Medulla oblongata (tissue), 1 donor: ENCODE measurements at regions not wholly inside any gene's neighbourhood (a gene's known extent, or its start where the extent isn't known, plus 50 kb on each side); places are given as distances from the start of the nearest gene placed in this dataset.

Source experiments
- DNase-seq: peaks from one replicate; pipeline ENCODE4 v3.0.0-alpha.2; 2015; ENCODE audit errors: extremely low spot score

DNA sequence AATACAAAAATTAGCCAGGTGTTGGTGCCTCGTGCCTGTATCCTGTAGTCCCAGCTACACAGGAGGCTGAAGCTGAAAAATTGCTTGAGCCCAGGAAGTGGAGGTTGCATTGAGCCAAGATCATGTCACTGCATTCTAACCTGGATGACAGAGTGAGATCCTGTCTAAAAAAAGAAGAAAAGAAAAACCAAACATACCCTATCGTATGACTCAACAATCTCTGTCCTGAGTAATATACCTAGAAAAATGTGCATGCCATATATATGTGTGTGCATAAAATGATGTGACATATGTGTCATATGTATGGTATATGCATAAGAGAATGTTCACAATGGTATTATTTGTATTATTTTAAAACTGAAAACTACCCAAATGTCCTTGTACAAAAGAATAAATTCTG lies 261.5 kb upstream of the CLEC14A start:
- no peak for DNase-seq

GRCh38 chr14:38512236-38512635 lies 256.3 kb upstream of the CLEC14A start:
- DNase-seq = no peak

GRCh38 chr14:38507299-38507698 lies 251.4 kb upstream of the CLEC14A start:
- DNase-seq = no peak

DNA sequence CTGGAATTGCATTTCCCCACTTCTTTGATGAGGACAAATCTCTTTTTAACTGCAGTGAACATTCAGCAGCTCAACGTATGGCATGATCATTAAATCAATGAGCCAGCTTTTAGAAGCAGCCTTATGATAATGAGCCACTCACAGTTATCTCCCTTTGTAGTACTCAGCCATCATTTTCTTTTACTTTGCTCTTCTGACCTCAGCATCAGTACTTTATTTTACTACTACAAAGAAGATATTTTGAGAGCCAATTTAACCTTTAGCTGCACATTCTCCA lies 250.0 kb upstream of the CLEC14A start:
- no peak for DNase-seq

DNA sequence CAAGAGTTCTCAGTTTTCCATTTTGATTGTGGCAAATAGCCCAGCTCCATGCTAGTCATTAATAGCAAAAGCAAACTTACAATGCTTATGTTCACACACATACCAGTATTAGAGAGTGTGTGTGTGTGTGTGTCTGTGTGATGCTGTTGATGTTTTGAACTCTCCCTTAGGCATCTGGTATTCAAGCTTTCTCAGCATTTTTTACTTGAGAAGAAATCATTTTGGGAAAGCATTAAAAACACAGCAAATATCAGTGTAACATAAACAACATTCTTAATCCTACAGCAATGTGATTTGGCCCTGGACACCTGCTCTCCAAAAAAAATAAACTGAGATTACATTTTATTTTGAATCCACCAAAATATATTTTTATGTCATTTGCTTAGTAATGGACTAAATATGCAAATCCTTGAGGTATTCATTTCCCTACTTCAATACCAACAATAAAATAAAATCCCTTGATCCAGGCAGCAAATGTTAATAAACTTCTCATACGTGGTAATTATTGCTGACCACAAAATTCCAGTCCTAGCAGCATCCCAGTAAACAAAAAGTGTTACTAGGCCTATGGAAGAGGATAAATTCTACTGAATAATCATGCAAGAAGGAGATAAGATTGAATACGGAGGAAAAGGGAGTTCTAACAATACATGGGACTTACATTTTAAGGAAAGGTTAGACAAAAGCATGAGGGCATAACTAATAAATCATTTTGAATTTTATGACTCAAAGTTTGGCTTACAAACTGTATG lies 249.5 kb upstream of the CLEC14A start:
- no peak for DNase-seq

- DNase-seq = no peak
Measured at GRCh38 chr14:38504175-38504574, 248.3 kb upstream of the CLEC14A start.

- no peak for DNase-seq
Measured at GRCh38 chr14:38502239-38502638, 246.3 kb upstream of the CLEC14A start.

- no peak for DNase-seq
Measured at GRCh38 chr14:38500125-38500524, 244.2 kb upstream of the CLEC14A start.

GRCh38 chr14:38496092-38496491 lies 240.2 kb upstream of the CLEC14A start:
- DNase-seq = no peak

- no peak for DNase-seq
Measured at GRCh38 chr14:38490273-38490672, 234.4 kb upstream of the CLEC14A start.

GRCh38 chr14:38485026-38485425 lies 229.1 kb upstream of the CLEC14A start:
- no peak for DNase-seq

GRCh38 chr14:38481952-38482678 lies 226.2 kb upstream of the CLEC14A start:
- DNase-seq = no peak

DNA sequence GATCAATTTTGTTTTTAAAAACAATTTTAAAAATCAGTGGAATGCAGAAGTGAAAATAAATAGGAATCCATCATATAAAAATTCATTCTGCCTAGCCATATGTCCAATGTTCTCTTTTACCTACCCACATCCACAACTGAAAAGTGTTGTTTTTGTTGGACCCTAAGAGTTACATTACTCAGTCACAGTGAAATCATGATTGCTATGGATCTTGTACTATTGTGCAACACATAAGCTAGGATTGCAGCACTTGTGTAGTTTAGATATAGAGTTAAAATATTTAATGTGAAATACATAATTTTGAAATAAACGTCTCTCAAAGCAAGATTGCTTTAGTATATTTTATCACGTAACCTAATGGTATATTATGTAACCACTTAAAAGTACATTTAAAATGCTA lies 213.3 kb upstream of the CLEC14A start:
- DNase-seq = no peak

GRCh38 chr14:38442208-38442607 lies 186.3 kb upstream of the CLEC14A start:
- DNase-seq = no peak

- no peak for DNase-seq
Measured at GRCh38 chr14:38432186-38432585, 176.3 kb upstream of the CLEC14A start.

DNA sequence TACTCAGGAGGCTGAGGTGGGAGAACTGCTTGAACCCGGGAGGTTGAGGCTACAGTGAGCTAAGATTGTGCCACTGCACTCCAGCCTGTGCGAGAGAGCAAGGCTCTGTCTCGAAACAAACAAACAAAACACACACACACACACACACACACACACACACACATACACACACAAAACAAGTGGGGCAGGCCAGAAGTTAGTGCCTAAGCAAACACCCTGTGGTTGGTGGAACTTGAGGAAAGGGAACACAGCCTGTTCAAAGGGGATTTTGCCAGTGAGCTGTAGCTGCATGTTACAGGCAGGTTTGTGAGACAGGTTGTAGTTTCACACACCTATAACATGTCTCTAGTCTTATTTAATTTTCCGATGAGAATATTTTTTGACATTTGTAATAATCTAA lies 175.3 kb upstream of the CLEC14A start:
- no peak for DNase-seq

- DNase-seq = no peak
Measured at GRCh38 chr14:38430522-38430921, 174.6 kb upstream of the CLEC14A start.

DNA sequence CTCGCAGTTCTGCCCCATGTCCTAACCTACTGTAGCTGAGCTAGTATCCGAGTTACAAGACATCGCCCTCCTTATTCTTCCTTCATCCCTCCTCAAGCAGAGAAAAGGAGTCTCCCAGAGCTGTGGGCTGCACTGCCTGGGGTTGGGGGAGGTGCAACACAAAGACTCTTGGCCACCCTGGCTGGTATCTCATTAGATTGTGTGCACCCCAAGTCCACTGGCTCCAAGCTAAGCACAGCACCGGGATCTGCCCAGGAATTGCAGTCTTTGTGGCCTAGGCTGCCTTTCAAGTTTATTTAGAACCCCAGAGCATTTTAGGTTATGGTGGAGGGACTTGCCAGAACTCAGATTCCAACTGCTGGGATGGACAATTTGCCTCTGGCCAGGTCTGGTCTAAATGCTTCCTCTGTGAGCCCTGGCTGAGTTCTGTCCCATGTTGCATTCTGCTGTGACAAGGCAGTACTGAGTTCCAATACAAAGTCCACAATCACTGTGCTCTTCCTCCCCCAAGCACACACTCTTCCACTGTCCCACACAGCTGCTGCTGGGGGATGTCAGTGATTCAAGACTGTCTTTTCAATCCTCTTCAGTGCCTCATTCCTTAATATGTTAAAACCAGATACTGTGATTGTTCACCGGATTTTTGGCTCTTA lies 169.6 kb upstream of the CLEC14A start:
- DNase-seq = no peak

DNA sequence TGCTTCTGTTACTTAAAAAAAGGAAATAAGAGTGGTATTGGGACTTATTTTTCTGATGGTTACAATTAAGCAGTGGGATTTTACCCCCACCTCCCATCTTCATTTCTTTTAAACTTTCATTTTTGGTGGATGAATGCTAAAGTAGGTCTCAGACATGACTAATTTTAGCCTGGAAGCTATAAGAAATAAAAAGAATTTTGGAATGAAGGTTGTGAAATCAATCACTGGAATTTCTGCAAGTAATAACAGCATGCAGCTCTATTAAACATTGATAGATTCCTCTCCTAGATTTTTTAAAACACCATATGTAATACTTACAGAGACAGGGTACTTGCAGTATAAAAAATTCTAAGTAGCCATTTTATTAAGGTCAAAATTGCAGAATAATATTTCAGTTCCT lies 164.2 kb upstream of the CLEC14A start:
- no peak for DNase-seq

- no peak for DNase-seq
Measured at GRCh38 chr14:38419579-38419978, 163.7 kb upstream of the CLEC14A start.

DNA sequence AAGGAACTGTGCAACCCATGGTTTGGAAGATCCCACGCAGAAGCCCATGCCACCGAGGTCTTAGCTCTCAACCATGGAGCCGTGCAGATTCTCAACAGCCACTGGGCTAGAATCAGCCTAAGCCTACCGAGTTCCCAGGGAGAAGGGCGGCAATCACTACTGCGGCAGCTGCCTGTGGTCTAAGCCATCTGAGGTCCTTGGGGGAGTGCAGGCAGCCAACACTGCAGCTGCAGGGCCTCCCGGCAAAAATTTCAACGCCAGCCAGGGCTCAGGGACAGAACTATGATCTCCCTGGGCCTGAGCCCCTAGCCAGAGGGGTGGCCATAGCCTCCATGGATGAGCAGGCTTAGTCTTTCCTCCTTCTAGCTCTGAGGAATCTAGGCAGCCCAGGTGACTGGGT lies 156.8 kb upstream of the CLEC14A start:
- DNase-seq = no peak

DNA sequence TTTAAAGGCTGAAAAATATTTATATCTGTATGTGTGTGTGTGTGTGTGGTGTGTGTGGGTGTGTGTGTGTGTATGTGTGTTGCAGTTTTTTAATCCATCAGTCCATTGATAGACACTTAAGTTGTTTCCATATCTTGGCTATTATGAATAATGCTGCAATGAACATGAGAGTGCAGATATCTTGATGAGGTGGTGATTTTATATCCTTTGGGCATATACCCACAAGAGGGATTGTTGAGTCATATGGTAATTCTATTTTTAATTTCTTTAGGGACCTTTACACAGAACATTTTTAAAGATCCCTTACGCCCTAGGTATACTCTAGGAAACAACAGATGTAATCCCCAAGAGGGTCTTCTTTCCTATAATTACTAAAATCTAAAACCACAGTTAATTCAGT lies 154.5 kb upstream of the CLEC14A start:
- DNase-seq = no peak

- DNase-seq = no peak
Measured at GRCh38 chr14:38409071-38409705, 153.3 kb upstream of the CLEC14A start.
